Tibial nerve (tissue), 4 donors: ENCODE measurements at regions not wholly inside any gene's neighbourhood (a gene's known extent, or its start where the extent isn't known, plus 50 kb on each side); places are given as distances from the start of the nearest gene placed in this dataset.

Source experiments
- DNase-seq, 2 donors: peaks; one replicate each; pipeline ENCODE4 v3.0.0-alpha.2; 2019; ENCODE audit warnings: low spot score in 2 of 2
- H3K27ac ChIP-seq, 4 donors: fragments of 200-600 bp; sonication (generic) in 3 of 4; one replicate each; pipeline ENCODE4 v1.5.1; 2017 to 2019; ENCODE audit warnings: mild to moderate bottlenecking in 1 of 4
- H3K27me3 ChIP-seq, 2 donors: fragments of 200-600 bp; sonication (generic) in 1 of 2; one replicate each; pipeline versions ENCODE4 v1.5.1 to v1.6.0; 2017 to 2019
- H3K36me3 ChIP-seq, 3 donors: fragments of 200-600 bp; sonication (generic); one replicate each; pipeline ENCODE4 v1.5.1; 2018 to 2019
- H3K4me1 ChIP-seq, 4 donors: fragments of 200-600 bp; sonication (generic) in 3 of 4; one replicate each; pipeline ENCODE4 v1.5.1; 2017 to 2019
- H3K4me3 ChIP-seq, 4 donors: fragments of 200-600 bp; sonication (generic) in 3 of 4; one replicate each; pipeline ENCODE4 v1.5.1; 2017 to 2019; ENCODE audit warnings: mild to moderate bottlenecking in 1 of 4, moderate library complexity in 1 of 4
- H3K9me3 ChIP-seq, 4 donors: fragments of 200-600 bp; sonication (generic) in 3 of 4; one replicate each; pipeline ENCODE4 v1.5.1; 2017 to 2019
- EP300 ChIP-seq, 2 donors: sonication (generic); formaldehyde crosslinking; IDR thresholded peaks; one replicate each; pipeline ENCODE4 v1.6.1; 2017; ENCODE audit warnings: antibody characterized with exemption in 2 of 2, mild to moderate bottlenecking in 1 of 2
- POLR2A ChIP-seq, 2 donors: fragments of 450-650 bp; IDR thresholded peaks; one replicate each; pipeline ENCODE4 v1.6.1; 2017; ENCODE audit warnings: antibody characterized with exemption in 2 of 2, mild to moderate bottlenecking in 2 of 2, moderate library complexity in 2 of 2
- WGBS, 2 donors: methylation state at CpG; one replicate each; pipeline ENCODE4 v1.1.5; 2018; 5-methylcytosine and 5-hydroxymethylcytosine counted together
- TF ChIP-seq, protein P1 (sequence below), 5 experiments: fragments of 200-600 bp in 3 of 5; fragments of 450-650 bp in 2 of 5; sonication (generic) in 3 of 5; IDR thresholded peaks; one replicate each; pipeline ENCODE4 v1.5.1; 2016 to 2019; ENCODE audit warnings: antibody characterized with exemption in 5 of 5, mild to moderate bottlenecking in 3 of 5, moderate library complexity in 2 of 5

DNA sequence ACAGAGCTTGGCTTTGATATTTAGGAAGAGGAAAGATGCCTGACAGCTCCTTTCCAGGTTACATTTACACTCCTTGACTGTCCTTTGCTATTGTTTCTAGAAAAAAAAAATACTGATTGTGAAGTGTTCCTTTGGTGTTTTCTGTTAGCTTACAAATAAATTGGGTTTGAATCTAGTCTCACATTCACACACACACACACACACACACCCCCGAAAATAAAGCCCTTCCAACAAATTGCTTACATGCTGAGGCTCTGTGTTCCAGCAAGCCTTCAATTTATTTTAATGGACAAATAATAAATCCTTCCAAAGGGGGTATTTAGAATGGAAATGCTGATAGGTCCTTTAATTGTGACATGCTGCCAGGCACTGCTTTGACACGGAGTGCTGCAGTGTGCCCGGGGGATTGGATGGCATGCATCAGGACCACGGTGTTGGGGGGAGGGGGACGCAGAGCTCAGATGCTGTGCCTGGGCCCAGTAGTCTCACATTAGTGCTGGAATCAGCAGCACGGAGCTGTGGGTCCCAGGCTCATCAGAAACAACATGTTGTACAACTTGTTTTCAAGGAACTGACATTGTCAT is 199.9 kb downstream of the CD83 start:
- Histone ChIP-seq H3K9me3 (no peaks in the 10 kb centered on the region), H3K27me3 (no peaks in the 10 kb centered on the region), H3K4me1 (no peaks in the 10 kb centered on the region), H3K36me3 (no peaks in the 10 kb centered on the region), H3K27ac (no peak overlapping the region), H3K4me3 (no peak overlapping the region)
- TF ChIP-seq, protein P1, sequence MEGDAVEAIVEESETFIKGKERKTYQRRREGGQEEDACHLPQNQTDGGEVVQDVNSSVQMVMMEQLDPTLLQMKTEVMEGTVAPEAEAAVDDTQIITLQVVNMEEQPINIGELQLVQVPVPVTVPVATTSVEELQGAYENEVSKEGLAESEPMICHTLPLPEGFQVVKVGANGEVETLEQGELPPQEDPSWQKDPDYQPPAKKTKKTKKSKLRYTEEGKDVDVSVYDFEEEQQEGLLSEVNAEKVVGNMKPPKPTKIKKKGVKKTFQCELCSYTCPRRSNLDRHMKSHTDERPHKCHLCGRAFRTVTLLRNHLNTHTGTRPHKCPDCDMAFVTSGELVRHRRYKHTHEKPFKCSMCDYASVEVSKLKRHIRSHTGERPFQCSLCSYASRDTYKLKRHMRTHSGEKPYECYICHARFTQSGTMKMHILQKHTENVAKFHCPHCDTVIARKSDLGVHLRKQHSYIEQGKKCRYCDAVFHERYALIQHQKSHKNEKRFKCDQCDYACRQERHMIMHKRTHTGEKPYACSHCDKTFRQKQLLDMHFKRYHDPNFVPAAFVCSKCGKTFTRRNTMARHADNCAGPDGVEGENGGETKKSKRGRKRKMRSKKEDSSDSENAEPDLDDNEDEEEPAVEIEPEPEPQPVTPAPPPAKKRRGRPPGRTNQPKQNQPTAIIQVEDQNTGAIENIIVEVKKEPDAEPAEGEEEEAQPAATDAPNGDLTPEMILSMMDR (IDR thresholded peaks at IDR 0.05), result no peak
- TF ChIP-seq POLR2A (IDR thresholded peaks at IDR 0.05), result no peak
- no peak for TF ChIP-seq EP300 (IDR thresholded peaks at IDR 0.05)
- no peak for DNase-seq
- 76 to 80% methylated on average over 6 of the region's 6 CpGs for WGBS, 2 donors

- no peak for TF ChIP-seq EP300 (IDR thresholded peaks at IDR 0.05)
- no peak for TF ChIP-seq POLR2A (IDR thresholded peaks at IDR 0.05)
- 40 to 56% methylated on average over 5 of the region's 5 CpGs for WGBS, 2 donors
- no peak overlapping the region for H3K4me3 ChIP-seq
- H3K27me3 ChIP-seq, result no peaks in the 10 kb centered on the region
- no peaks in the 10 kb centered on the region for H3K9me3 ChIP-seq
- no peaks in the 10 kb centered on the region for H3K4me1 ChIP-seq
- no peaks in the 10 kb centered on the region for H3K36me3 ChIP-seq
- H3K27ac ChIP-seq, result no peak overlapping the region
- no peak for DNase-seq
These were observed 202.8 kb downstream of the CD83 start for GRCh38 chr6:14320332-14320731.

- DNase-seq, result no peak
- TF ChIP-seq, protein P1 (IDR thresholded peaks at IDR 0.05), result no peak
- no peak for TF ChIP-seq POLR2A (IDR thresholded peaks at IDR 0.05)
- TF ChIP-seq EP300 (IDR thresholded peaks at IDR 0.05), result no peak
These were observed 204.6 kb downstream of the CD83 start for GRCh38 chr6:14321992-14322772.

GRCh38 chr6:14322841-14323240 is 205.3 kb downstream of the CD83 start:
- Histone ChIP-seq H3K27ac (no peak overlapping the region), H3K27me3 (no peaks in the 10 kb centered on the region), H3K36me3 (no peaks in the 10 kb centered on the region), H3K4me3 (no peak overlapping the region), H3K4me1 (no peaks in the 10 kb centered on the region), H3K9me3 (no peaks in the 10 kb centered on the region)
- TF ChIP-seq POLR2A (IDR thresholded peaks at IDR 0.05), result no peak
- TF ChIP-seq, protein P1 (IDR thresholded peaks at IDR 0.05), result no peak
- TF ChIP-seq EP300 (IDR thresholded peaks at IDR 0.05), result no peak
- 96 to 100% methylated on average over 3 of the region's 3 CpGs for WGBS, 2 donors
- DNase-seq, result no peak

More at GRCh38 chr6:14321992-14322772, 204.6 kb downstream of the CD83 start:
- Histone ChIP-seq H3K27ac (no peak overlapping the region), H3K9me3 (no peaks in the 10 kb centered on the region), H3K36me3 (no peaks in the 10 kb centered on the region), H3K27me3 (no peaks in the 10 kb centered on the region), H3K4me3 (no peak overlapping the region), H3K4me1 (no peaks in the 10 kb centered on the region)
- WGBS, 2 donors, result 91 to 92% methylated on average over 9 to 10 of the region's 10 CpGs

GRCh38 chr6:14326774-14327173 is 209.2 kb downstream of the CD83 start:
- H3K27me3 ChIP-seq, result no peaks in the 10 kb centered on the region
- no peaks in the 10 kb centered on the region for H3K4me1 ChIP-seq
- H3K9me3 ChIP-seq, result no peaks in the 10 kb centered on the region
- 83 to 88% methylated on average over 2 of the region's 2 CpGs for WGBS, 2 donors
- no peak for DNase-seq
- H3K36me3 ChIP-seq, result no peaks in the 10 kb centered on the region
- no peak for TF ChIP-seq EP300 (IDR thresholded peaks at IDR 0.05)
- TF ChIP-seq, protein P1 (IDR thresholded peaks at IDR 0.05), result no peak
- no peak for TF ChIP-seq POLR2A (IDR thresholded peaks at IDR 0.05)
- H3K27ac ChIP-seq, result no peak overlapping the region
- no peak overlapping the region for H3K4me3 ChIP-seq
